ENCODE measurements at regions not wholly inside any gene's neighbourhood (a gene's known extent, or its start where the extent isn't known, plus 50 kb on each side); places are given as distances from the start of the nearest gene placed in this dataset.

GRCh38 chr1:29657816-29658215, 421.5 kb downstream of the PTPRU start:
- WGBS, 2 donors: 75 to 76% methylated on average over 2 of the region's 2 CpGs
- TF ChIP-seq EP300 (IDR thresholded peaks at IDR 0.05) (no peak), POLR2A (IDR thresholded peaks at IDR 0.05) (no peak)
- TF ChIP-seq, protein P1, sequence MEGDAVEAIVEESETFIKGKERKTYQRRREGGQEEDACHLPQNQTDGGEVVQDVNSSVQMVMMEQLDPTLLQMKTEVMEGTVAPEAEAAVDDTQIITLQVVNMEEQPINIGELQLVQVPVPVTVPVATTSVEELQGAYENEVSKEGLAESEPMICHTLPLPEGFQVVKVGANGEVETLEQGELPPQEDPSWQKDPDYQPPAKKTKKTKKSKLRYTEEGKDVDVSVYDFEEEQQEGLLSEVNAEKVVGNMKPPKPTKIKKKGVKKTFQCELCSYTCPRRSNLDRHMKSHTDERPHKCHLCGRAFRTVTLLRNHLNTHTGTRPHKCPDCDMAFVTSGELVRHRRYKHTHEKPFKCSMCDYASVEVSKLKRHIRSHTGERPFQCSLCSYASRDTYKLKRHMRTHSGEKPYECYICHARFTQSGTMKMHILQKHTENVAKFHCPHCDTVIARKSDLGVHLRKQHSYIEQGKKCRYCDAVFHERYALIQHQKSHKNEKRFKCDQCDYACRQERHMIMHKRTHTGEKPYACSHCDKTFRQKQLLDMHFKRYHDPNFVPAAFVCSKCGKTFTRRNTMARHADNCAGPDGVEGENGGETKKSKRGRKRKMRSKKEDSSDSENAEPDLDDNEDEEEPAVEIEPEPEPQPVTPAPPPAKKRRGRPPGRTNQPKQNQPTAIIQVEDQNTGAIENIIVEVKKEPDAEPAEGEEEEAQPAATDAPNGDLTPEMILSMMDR (IDR thresholded peaks at IDR 0.05): no peak
- Histone ChIP-seq H3K4me3 (no peak overlapping the region), H3K4me1 (no peaks in the 10 kb centered on the region), H3K27me3 (no peaks in the 10 kb centered on the region), H3K27ac (no peak overlapping the region), H3K9me3 (peaks cover 0 to 32% (median 7%) of the 10 kb centered on the region in 4 donors), H3K36me3 (no peaks in the 10 kb centered on the region)
- no peak for DNase-seq (ENCODE audit: low spot score in 2 of 2)

DNA sequence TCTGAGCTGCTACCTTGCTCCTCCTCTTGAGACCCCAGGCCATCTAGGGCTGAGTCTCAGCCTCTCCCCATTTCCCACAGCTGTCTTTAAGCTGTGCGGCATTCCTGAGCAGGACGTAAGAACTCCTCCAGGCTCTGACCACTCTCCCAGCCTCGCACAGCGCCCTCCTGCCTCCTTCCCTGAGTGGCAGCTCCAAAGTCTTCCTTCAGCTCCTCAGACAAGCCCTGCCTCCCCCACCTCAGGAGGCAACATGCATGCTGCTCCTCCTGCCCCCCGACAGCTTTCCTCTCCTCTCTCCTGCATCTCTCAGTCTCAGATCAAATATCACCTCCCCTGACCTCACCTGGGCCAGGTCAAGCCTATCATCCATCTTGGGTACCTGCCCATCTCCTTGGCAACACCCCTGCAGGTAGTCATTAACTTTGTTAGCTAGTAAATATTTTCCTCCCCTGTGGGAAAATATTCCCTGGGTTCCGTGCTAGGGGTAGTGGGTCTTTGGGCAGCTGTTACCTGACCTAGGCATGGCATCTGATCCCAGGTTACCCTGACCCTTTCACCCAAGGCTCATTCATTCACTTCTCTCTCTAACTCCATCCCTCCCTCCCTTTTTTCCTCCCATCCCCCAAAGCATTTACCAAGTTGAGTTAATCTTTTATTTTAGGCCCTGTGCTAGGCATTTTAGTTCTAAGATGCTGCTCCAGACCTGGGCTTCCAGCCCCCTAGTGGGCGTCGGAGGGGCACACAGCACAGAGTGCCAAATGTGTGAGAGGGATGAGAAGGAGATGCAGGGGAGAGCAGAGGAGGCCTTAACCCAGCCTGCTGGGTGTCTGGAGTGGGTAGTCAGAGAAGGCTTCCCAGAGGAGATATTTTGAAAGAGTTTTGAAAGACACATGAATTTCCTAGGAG, 419.9 kb downstream of the PTPRU start:
- 46 to 50% methylated on average over 8 of the region's 8 CpGs for WGBS, 2 donors
- no peaks in the 10 kb centered on the region for H3K4me1 ChIP-seq
- no peak for DNase-seq (ENCODE audit: low spot score in 2 of 2)
- no peak for TF ChIP-seq POLR2A (IDR thresholded peaks at IDR 0.05)
- TF ChIP-seq EP300 (IDR thresholded peaks at IDR 0.05): no peak
- TF ChIP-seq, protein P1 (IDR thresholded peaks at IDR 0.05): no peak
- H3K36me3 ChIP-seq: no peaks in the 10 kb centered on the region
- no peak overlapping the region for H3K27ac ChIP-seq
- H3K27me3 ChIP-seq: no peaks in the 10 kb centered on the region
- H3K9me3 ChIP-seq: peaks cover 0 to 16% (median 7%) of the 10 kb centered on the region in 4 donors
- H3K4me3 ChIP-seq: no peak overlapping the region

DNA sequence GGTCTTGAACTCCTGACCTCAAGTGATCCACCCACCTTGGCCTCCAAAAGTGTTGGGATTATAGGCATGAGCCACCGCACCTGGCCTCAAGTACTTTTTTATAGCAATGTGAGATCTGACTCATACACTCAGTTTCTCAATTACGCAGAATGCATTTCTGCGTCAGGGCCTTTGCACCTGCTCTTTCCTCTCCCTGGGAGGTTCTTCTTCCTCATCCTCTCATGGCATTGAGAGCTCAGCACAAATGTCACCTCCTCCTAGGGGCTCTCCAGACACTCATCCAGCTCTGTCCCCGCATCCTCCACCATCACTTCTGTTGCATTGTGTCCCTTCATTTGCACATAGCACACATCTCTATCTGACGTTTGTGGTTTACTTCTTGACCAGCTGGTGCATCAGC, 418.8 kb downstream of the PTPRU start:
- DNase-seq (ENCODE audit: low spot score in 2 of 2): no peak

GRCh38 chr1:29653886-29654450, 417.6 kb downstream of the PTPRU start:
- Histone ChIP-seq H3K9me3 (peaks cover 0 to 3% (median under 1%) of the 10 kb centered on the region in 4 donors), H3K27ac (no peak overlapping the region), H3K27me3 (no peaks in the 10 kb centered on the region), H3K36me3 (no peaks in the 10 kb centered on the region), H3K4me1 (no peaks in the 10 kb centered on the region), H3K4me3 (no peak overlapping the region)
- WGBS, 2 donors: 70% methylated on average over 3 of the region's 3 CpGs
- no peak for DNase-seq (ENCODE audit: low spot score in 2 of 2)
- TF ChIP-seq POLR2A (IDR thresholded peaks at IDR 0.05): no peak
- no peak for TF ChIP-seq EP300 (IDR thresholded peaks at IDR 0.05)
- TF ChIP-seq, protein P1 (IDR thresholded peaks at IDR 0.05): no peak

More for the DNA sequence above, 418.8 kb downstream of the PTPRU start:
- H3K9me3 ChIP-seq: peaks cover 0 to 13% (median 7%) of the 10 kb centered on the region in 4 donors
- 88 to 94% methylated on average over 5 of the region's 5 CpGs for WGBS, 2 donors
- no peak overlapping the region for H3K4me3 ChIP-seq
- H3K27ac ChIP-seq: no peak overlapping the region
- H3K36me3 ChIP-seq: no peaks in the 10 kb centered on the region
- H3K4me1 ChIP-seq: no peaks in the 10 kb centered on the region
- H3K27me3 ChIP-seq: no peaks in the 10 kb centered on the region
- TF ChIP-seq POLR2A (IDR thresholded peaks at IDR 0.05) (no peak), EP300 (IDR thresholded peaks at IDR 0.05) (no peak)
- TF ChIP-seq, protein P1 (IDR thresholded peaks at IDR 0.05): no peak
